GM19025 (cell line): ENCODE measurements at regions not wholly inside any gene's neighbourhood (a gene's known extent, or its start where the extent isn't known, plus 50 kb on each side); places are given as distances from the start of the nearest gene placed in this dataset.

Experiments
- ATAC-seq: cut with Tn5 transposase; IDR thresholded peaks from one replicate; pipeline ENCODE4 v1.9.1; 2021; ENCODE audit warnings: mild to moderate bottlenecking, low read depth, moderate library complexity; ENCODE audit not compliant: unreplicated experiment

DNA sequence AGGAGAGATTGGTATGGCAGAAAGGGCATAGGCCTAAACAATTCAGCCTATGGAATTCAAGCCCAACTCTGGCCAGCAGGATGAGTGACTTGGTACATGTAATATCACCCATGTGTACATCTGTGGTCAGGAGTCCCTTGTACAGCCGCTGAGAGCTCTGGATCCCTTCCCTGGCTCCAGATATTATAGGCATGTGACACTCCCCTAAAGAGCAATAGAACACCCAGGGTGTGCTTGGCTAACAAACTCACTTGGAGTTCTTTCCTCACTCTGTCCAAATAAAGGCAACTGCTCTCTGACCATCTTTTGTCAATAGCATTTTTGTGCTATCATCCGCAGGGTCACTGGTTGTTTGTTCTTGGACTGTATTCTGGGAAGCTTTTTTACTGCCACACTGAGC, 197.4 kb upstream of the NCKAP5 start:
- ATAC-seq = no peak

DNA sequence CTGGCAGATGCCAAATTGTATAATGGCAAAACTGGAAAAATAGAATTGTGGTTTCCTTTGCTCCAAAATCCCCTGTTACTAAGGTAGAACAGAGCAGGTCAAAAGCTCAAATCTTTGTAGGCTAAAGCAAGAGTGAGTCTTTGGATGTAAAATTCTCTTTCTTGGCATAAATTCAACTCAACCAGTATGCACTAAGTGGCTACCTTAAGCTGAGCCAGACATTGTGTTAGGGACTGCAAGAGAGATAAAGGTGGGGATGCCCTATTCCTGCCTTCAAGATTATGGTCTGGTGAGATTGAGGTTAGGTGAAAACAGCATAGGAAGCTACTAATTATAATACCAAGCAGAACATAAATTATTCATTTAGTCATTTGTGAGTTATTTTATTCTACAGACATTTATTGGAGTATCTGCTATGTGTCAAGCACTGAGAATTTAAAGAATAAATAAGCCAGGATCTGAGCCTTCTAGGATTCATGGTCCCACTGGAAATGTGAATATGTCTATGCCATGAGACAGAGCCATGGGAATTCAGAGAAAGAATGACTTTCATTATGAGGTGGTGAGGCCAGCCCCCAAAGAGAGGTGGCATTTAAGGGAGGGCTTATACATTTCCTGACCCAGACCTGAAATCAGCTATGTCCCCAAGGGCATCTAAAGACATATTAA, 198.0 kb upstream of the NCKAP5 start:
- ATAC-seq = no peak

GRCh38 chr2:133768256-133768655, 200.0 kb upstream of the NCKAP5 start:
- no peak for ATAC-seq

DNA sequence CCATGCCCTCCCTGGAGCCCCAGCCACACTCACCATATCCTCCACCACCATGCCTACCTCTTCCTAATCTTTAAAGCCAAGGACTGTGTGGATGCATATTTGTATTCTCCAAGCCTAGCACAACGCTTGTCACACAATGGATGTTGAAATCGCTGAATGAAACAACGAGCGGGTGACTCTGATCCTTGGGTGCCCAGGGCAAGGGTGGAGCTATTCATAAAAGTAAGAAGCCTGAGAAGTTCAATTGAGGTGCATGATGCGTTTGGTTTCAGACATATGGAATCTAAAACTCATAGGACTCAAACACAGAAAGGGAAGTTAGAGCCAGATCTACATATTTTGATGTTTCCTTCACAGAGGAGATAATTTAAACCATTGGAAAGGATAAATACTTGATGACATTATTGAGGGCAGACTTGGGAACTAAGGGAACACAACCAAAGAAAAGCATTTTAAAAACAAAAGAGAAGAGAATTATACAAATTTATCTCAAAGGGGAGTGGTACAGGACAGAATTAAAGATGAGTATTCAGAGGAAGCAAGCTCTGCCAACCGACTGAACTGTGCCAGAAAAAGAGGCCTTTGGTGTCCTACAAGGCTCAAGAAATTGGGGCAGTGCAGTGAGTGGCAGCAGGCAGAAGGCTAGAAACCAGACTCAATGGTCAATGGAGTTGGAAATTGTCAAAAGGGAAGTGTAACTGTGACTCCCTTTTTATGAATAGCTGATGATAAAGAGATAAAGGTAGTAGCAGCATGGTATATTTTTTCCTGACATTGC, 200.6 kb upstream of the NCKAP5 start:
- ATAC-seq = no peak

GRCh38 chr2:133773854-133774653, 205.8 kb upstream of the NCKAP5 start:
- no peak for ATAC-seq

DNA sequence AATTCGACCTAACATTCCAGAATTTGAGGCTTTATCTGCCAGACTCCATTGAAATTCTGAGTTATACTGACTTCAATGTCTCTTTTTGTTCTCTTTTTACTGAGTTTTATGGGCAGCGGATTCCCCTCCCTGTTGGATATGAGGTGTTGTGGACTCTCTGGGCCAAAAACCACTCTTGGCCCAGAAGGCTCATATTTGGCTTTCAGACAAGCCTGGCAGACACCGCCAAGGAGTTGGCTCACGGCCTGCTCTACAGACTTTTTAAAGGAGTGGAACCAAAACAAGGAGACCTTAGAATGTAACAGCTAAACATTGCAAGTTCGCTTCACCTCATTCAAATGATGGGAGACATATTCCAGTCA, 206.4 kb upstream of the NCKAP5 start:
- ATAC-seq = no peak

DNA sequence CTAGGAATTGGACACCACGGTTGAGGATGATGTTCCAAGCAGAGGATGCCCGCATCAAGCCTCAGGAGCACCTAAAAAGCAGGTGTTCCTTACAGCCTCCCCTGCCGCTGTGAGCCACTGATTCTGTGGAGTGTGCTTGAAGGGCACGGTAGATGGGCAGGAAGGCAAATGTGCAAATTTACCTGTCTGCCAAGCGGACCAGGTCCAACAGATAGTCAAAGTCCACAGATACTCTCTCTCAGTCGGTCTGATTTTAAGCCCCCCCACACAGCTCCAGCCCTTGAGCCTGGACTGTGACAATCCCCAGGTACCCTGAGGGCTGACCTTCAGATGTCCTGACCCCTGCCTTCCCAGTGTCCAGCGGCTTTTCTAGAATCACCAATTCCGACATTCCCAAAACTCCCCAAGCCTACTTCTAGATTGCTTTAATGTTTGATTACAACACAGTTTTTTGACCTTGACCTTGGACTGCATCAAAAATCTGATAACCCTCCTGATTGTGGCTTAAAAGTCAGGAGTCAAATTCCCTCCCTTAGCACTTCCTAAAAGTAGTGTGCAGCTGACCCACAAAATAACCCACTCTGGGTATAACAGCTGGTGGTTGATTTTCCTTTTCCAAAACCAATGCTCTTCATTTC, 208.8 kb upstream of the NCKAP5 start:
- ATAC-seq = no peak

DNA sequence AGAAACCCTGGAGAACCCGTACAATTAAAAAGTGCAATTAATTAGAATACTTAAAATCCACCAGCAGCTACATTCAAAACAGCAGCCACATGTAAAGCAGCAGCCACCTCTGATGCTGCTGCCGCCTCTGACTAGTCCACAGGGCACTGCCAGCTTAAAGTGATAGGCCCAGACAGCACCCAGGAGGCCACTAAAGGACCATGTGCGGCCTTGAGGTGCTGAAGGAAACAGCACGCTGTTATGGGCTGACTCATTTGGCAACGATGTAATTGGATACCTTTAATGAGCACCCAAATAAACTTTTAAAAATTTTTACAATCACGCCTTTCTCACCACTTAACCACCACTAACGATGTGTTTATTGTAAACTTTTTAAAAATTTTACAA, 209.3 kb upstream of the NCKAP5 start:
- ATAC-seq = no peak

GRCh38 chr2:133780099-133780996, 212.1 kb upstream of the NCKAP5 start:
- peak; percentile 55 for ATAC-seq

DNA sequence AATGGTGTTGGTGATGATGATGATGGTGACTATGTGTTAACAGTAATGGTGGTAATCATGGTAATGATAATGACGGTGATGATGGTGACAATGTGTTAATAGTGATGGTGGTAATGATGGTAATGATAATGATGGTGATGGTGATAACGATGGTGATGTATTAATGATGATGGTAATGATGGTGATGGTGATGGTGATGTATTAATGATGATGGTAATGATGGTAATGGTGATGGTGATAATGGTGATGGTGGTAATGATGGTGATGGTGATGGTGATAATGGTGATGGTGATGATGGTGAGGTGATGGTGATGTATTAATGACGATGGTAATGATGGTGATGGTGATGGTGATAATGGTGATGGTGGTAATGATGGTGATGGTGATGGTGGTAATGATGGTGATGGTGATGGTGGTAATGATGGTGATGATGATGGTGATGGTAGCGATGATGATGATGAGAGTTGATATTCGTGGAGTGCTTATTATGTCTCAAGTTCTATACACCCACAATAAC, 212.8 kb upstream of the NCKAP5 start:
- ATAC-seq = no peak

- ATAC-seq = no peak
These were observed 218.9 kb upstream of the NCKAP5 start for GRCh38 chr2:133787207-133787606.

- no peak for ATAC-seq
These were observed 219.4 kb upstream of the NCKAP5 start for GRCh38 chr2:133787651-133788050.

GRCh38 chr2:133788386-133788785, 220.1 kb upstream of the NCKAP5 start:
- no peak for ATAC-seq

- ATAC-seq = no peak
These were observed 221.5 kb upstream of the NCKAP5 start for GRCh38 chr2:133789743-133790142.

DNA sequence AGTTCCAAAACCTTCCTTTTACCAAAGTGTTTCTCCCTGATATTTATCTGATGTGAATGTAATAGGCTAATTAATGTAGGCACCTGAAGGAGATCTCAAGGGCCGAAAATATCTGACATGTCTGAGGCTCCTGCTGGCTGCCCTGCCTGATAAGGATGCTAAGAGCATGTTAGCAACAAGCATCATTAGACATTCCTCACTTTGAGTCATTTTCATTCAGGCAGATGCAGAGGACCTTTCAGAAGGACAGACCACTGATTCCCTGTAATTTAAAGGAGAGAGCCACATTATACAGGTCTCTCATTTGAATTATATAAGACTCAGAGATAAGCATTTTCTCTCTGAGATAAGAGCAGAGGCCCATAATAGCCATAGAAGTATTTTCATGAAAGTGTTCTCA, 222.4 kb upstream of the NCKAP5 start:
- no peak for ATAC-seq

DNA sequence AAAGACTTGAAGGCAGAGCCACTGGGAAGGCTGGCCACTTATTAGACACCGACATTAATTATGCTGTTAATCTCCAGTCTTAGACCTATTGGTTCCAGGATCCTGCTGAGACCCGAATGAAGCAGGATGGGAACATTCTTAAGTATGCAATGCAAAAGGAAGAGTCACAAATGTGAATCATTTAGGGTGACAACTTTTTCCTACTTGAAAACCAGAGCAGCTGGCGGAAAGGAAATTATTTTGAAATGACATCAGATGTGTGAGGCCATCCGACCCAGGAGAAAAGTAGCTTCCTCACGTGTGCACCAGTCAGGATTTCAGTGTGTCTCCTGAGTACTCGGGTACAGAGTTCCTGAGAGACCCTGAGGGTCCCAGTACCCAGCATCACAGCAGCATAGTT, 222.9 kb upstream of the NCKAP5 start:
- no peak for ATAC-seq

DNA sequence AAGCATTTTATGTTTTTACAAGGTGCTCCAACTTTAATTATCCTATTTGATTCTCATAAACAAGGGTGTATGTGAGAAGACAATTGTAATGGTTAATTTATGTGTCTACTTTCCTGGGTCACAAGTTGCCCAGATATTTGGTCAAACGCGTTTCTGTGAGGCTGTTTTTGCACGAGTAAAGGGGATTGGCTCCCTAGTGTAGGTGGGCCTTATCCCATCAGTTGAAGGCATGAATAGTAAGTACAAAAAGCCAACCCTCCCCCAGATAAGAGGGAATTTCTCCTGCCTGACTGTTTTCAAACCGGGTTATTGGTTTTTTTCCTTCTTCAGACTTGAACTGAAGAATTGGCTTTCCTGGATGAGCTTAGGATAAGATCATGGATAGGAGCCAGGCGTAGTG, 224.0 kb upstream of the NCKAP5 start:
- ATAC-seq = no peak

DNA sequence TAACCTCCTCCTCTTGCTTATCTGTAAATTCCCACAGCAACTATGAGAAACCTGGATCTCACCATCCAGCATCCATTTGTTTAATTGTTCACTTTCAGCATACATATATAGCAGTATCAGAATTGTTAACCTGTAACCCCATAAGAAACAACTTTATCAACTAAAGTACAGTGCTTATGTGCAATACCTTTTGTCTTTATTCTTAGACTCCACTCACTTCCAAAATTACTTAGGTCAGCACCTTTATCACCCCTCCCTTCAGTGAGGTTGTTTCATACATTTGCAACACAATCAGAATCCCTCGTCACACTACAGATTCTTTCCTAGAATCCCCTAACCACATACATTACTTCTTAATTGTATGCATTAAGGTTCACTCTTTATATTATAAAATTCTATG, 225.9 kb upstream of the NCKAP5 start:
- ATAC-seq = no peak

- ATAC-seq = no peak
These were observed 233.7 kb upstream of the NCKAP5 start for GRCh38 chr2:133801946-133802345.
